ENCODE measurements at regions not wholly inside any gene's neighbourhood (a gene's known extent, or its start where the extent isn't known, plus 50 kb on each side); places are given as distances from the start of the nearest gene placed in this dataset.

GRCh38 chr2:104158191-104158590 is 695.7 kb upstream of the POU3F3 start:
- TF ChIP-seq CTCF (IDR thresholded peaks at IDR 0.05) (no peak), POLR2A (IDR thresholded peaks at IDR 0.05) (no peak)

Measured in Peyer's patch (tissue), 4 donors.